HG03520 (cell line): ENCODE measurements at regions not wholly inside any gene's neighbourhood (a gene's known extent, or its start where the extent isn't known, plus 50 kb on each side); places are given as distances from the start of the nearest gene placed in this dataset.

ENCODE experiments used
- ATAC-seq: cut with Tn5 transposase; IDR thresholded peaks from one replicate; pipeline ENCODE4 v1.9.1; 2021; ENCODE audit warnings: mild to moderate bottlenecking, moderate library complexity; ENCODE audit not compliant: unreplicated experiment

DNA sequence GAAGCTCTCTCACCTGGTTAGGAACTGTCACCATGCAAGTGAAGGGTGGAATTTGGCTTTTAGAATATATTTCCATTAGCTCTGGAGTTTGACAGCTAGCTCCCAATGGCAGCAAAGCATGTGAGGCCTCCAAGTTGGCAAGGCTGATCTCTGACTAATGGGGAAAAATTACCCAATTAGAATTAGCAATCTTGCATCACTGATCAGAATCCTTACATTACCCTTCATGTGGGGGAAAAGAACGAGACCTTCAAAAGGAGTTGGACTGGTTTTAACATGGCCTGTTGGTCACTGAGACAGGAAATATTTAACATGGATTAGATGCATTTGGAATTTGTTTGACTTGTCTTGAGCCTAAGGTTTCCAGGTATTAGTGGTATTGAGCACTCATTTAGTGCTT is 192.3 kb upstream of the GDNF start:
- ATAC-seq: no peak

DNA sequence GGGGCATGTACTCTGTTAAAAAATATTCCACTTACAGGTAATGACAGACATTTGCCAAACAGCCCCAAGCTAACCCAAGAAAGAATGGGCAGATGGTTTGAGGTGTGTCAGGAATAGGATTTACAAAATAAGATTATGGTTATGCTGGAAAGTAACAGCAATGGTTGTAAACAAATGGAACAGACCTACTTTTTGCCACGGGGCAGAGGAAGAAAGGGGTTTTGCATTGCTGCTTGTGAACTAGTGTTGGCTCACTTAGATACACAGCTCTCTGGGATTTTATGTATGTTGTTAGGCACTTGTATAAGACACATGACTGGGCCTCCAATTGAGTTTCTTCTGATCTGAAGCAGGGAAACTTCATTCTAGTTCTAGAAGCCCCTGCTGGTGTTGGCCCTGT is 191.5 kb upstream of the GDNF start:
- ATAC-seq: no peak

DNA sequence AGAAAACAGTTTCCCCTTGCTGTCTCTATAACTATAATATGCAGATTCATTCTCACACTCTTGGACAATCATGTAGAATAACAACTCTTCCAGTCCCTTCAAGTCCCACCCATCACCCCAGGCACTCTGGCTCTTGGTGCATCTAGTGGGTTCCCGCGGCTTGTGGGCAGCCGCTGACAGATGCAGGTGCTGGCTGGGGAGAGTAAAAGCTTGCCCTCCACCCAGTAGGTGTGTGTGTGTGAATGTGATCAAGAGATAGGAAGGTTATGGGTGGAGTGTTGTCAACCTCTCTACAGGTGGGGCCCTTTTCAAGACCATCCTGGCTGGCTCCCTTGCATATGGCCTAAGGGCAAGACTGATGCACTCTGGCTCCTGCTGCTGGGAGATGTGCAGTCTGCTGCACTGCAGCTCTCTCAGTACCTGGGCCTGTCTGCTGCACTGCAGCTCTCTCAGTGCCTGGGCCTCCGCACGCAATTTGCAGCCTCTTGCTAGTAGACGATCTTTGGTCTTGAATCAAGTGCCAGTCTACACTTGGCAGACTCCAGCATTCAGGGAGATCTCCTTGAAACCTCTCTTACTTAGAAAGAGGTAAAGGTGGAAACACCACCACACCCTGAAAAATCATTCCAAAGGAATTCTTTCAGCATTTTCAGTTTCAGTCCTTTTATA is 189.7 kb upstream of the GDNF start:
- ATAC-seq: no peak

DNA sequence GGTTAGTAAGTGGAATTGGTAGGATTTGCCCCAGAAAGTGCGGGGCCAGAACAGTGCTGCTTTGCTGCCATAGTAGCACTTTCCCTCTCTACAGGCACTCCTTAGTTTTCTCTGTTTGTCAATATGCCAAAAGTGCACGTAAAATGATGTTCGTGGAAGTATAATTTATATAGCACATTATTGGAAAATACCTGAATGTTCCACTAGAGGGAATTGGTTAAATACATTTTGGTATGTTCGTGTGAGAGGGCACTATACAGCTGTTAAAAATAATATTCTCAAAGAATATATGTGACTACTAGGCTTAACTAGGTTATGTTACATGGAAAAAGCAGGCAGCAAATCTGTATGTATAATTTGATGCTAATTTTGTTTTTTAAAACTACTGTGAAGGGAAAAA is 184.0 kb upstream of the GDNF start:
- ATAC-seq: no peak

GRCh38 chr5:38023371-38023770 is 183.5 kb upstream of the GDNF start:
- ATAC-seq: no peak

DNA sequence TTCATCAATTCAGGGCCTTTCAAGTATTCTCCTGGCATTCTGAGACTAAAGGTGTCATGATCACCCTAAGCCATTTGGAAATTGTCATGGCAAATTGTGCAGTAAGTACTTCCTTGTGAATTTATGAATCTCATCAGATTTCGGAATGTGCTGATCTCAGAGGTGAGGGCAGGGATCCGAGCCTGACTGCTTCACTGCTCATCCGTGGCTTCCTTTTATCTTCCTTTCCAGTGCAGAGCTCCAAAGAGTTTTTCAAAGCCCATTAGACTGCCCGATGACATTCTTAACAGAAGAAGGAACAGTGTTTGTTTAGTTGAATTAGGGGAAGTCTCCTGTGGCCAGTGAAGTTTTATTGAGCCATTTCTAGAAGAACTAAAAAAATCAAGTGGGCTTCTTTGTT is 182.8 kb upstream of the GDNF start:
- no peak for ATAC-seq

DNA sequence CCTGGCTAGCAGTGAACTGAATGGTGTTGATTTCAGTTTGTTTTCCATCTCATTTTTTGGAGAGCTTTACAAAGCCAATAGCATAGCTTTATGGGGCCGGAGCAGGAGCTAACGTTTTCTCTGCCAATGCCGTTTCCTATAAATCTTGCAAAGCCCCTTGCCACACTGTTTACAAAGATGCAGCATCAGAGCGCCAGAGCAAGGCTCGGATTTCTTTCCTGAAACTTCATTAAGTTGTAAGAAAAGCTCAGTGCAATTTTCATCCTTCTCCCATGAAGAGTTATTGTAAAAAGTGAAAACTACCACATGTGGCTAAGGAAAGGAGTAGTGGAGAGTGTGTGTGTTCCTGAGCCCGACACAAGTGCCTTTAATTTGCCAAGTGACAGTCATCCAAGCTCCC is 178.2 kb upstream of the GDNF start:
- no peak for ATAC-seq

- no peak for ATAC-seq
Observed at GRCh38 chr5:38013107-38013506, 173.3 kb upstream of the GDNF start.

DNA sequence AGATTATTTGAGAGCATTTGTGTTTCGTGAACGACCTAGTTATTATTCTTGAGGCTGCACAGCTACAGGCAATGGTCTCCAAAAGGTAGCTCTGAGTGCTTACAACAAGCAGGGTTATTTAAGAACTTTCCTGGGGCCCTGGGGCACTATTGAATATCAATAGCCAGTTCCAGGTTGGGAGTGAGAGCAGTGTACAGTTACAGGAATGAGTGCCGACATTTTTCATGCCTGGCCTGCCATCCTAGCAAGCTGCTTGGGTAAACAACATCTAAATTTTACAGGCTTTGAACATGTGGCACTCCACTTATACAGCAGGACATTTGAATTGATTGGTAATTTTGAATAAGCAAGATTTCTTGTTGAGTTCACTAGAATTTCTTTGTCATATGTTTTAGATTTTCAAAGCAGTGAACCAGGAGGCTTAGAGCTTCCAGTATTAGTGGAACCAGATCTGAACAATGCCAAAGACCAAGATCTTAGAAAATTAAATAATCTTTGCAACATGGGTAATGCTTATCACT is 171.9 kb upstream of the GDNF start:
- no peak for ATAC-seq

- ATAC-seq: no peak
Observed at GRCh38 chr5:38009749-38010358, 170.0 kb upstream of the GDNF start.

DNA sequence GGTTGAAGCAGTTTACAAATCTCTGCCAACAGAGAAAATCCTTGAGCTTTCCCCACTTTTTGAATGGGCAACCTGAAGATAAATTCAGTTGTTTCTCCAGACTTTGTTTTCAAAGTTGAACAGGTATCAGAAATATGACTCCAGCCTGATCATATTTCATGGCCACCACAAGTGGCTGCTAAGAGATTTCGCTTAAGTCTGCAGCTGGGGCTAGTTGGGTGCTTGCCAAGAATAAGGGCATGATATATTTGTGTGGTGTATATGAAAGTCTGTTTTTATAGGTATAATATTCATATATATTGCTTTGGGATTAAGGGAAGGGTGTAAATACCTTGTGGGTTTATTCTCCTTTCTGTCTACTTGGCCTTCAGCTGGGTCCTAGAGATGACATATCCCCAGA is 168.4 kb upstream of the GDNF start:
- no peak for ATAC-seq

GRCh38 chr5:37999593-37999992 is 159.8 kb upstream of the GDNF start:
- ATAC-seq: no peak

GRCh38 chr5:37996918-37997317 is 157.1 kb upstream of the GDNF start:
- no peak for ATAC-seq

- no peak for ATAC-seq
Observed at GRCh38 chr5:37994729-37995128, 154.9 kb upstream of the GDNF start.

DNA sequence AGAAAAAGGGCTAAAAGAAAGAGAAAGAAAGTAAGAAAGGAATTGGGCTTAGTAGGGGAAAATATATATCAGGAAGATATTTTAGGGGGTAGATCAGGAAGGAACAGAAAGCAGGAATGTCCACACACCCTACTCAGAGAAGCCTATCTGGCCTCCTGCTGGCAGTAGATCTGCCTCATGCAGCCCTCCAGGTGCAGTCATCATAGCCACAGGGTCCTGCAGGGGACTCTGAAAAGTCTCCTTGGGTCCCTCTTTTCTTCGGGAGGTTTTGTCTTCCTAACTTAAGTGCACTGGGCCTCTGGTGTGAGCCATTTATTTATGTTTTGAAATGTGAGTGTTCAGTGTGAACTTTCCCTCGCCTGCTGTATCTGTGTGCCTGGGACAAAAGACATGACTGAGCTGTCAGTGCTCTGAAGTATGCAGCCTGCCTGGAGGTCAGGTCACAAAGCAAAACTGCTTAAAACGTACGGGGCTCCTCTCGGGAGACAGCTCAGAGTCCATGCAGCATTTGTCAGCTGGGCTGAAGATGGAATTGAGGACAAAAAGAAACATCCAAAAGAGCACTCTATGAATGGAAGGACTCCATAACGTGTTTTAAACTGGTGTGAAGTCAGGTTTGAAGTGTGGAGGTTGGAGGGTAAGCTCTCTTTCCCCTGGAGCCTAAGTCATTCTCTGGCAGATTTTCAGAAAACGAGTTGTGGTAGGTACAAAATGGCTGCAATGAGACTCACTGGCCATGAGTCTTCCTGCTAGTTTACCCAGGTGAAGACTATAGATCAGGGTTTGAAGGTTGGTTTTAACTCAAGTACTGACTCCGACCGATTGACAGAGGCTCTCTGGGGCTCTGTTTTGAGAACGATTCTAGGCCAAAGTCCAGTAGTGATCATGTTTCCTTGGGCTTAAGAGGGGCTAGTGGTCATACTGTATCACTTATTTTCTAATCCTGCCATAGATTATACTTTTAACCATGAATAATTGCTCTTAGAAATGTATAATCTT is 151.8 kb upstream of the GDNF start:
- ATAC-seq: no peak

DNA sequence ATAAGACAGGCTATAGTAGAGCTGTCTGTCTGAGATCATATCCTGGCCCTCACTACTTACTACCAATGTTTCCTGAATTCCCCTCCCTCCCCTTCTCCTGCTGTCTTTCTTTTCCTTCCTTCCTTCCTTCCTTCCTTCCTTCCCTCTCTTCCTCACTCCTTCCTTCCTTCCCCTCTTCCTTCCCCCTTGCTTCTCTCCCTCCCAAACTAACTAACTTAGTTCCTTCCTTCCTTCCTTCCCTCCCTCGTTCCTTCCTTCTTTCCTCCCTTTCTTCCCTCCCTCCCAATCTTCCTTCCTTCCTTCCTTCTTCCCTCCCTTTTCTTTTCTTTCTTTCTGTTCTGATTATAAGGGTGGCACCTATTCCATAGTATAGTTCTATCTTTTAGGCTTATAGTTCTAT is 150.0 kb upstream of the GDNF start:
- ATAC-seq: no peak

- ATAC-seq: no peak
Observed at GRCh38 chr5:37988454-37989046, 148.7 kb upstream of the GDNF start.

- ATAC-seq: no peak
Observed at GRCh38 chr5:37984300-37984699, 144.5 kb upstream of the GDNF start.

DNA sequence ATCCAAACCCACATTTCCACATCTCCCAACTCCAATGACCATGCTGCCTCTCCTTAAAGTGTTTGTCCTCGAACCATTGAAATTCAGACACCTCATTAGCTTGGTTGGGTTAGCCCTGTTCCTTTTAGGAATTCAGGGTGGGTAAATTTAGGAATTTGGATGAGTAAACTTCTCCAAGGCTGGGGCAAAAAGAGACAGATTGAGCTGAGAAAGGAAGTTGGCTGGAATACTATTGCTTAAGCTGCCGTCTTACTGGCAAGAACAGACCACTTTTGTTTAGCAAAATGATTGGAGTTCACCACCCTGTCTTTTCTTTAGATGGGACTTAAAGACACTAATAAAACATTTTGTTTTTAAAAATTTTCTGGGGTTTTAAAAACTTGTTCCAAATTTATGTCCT is 143.6 kb upstream of the GDNF start:
- no peak for ATAC-seq

- ATAC-seq: no peak
Observed at GRCh38 chr5:37979559-37979958, 139.7 kb upstream of the GDNF start.

DNA sequence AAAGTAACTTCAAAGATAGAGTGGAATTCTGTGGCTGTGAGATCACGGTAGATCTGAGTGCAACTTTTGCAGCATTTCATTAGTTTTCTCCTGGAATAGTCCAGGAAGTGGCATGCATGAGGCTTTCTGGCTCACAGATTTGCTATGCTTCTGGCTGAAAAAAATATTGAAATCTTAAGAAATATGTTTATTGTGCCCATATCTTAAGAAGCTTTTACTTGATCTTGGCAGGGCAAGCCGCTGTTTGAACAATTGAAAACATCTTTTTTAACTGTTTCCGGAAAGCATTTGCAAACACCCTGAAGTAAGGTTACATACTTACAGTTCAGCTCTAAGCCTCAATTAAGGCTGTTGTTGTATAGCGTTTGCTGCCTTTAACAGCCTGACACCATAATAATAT is 135.7 kb upstream of the GDNF start:
- ATAC-seq: no peak
